Spleen (tissue), 7 donors: ENCODE measurements at regions not wholly inside any gene's neighbourhood (a gene's known extent, or its start where the extent isn't known, plus 50 kb on each side); places are given as distances from the start of the nearest gene placed in this dataset.

ENCODE experiments used
- POLR2A ChIP-seq, 3 donors: fragments of 450-650 bp; IDR thresholded peaks; one replicate each; pipeline ENCODE4 v1.5.1; 2017; ENCODE audit warnings: antibody characterized with exemption in 3 of 3, mild to moderate bottlenecking in 1 of 3
- TF ChIP-seq, protein P1 (sequence below), 11 experiments: fragments of 200-600 bp in 7 of 11; fragments of 450-650 bp in 4 of 11; sonication (generic) in 4 of 11; IDR thresholded peaks in 8 of 11; conservative IDR thresholded peaks in 3 of 11; 1 replicate in 7 of 11; 2 replicates in 4 of 11; pipeline versions ENCODE4 v1.4.0 to v1.8.0; 2016 to 2021; ENCODE audit warnings: antibody characterized with exemption in 11 of 11, inconsistent platforms in 4 of 11, mild to moderate bottlenecking in 1 of 11
- donor health status: DM: no; HTN: no; CAD: no; lungs with moderate emphysema.
- donor health status: DM: no; HTN: no; CAD: no.
- donor health status: DM: no; HTN: no; CAD: no.

DNA sequence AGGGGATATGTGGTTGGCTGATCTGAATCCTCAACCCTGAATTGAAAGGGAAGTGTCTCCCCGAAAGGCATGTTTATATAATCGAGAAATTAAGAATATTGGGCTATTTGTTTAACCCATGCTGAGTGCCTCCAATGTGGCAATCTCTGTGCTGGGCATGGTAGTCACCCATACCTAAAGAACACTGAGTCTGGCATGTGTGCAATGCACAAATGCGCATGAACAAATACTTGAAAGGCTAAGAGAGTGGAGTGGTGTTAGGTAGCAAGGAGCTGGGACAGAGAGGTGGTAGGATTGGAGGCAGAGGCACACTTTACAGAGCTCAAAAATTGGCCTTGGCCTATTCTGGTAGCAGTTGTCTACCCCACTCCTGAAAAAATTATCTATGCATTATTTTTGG lies 645.1 kb upstream of the FAM98A start:
- TF ChIP-seq POLR2A (IDR thresholded peaks at IDR 0.05) = no peak
- TF ChIP-seq, protein P1, sequence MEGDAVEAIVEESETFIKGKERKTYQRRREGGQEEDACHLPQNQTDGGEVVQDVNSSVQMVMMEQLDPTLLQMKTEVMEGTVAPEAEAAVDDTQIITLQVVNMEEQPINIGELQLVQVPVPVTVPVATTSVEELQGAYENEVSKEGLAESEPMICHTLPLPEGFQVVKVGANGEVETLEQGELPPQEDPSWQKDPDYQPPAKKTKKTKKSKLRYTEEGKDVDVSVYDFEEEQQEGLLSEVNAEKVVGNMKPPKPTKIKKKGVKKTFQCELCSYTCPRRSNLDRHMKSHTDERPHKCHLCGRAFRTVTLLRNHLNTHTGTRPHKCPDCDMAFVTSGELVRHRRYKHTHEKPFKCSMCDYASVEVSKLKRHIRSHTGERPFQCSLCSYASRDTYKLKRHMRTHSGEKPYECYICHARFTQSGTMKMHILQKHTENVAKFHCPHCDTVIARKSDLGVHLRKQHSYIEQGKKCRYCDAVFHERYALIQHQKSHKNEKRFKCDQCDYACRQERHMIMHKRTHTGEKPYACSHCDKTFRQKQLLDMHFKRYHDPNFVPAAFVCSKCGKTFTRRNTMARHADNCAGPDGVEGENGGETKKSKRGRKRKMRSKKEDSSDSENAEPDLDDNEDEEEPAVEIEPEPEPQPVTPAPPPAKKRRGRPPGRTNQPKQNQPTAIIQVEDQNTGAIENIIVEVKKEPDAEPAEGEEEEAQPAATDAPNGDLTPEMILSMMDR (IDR thresholded peaks at IDR 0.05 in 8 of 11, conservative IDR thresholded peaks at IDR 0.05 in 3 of 11) = no peak
